B cell (primary cell): ENCODE measurements at regions not wholly inside any gene's neighbourhood (a gene's known extent, or its start where the extent isn't known, plus 50 kb on each side); places are given as distances from the start of the nearest gene placed in this dataset.

Experiments used
- CTCF ChIP-seq: fragments of 200-600 bp; IDR thresholded peaks from one replicate; pipeline ENCODE4 v1.8.0; 2022; ENCODE audit warnings: antibody characterized with exemption, mild to moderate bottlenecking
- EZH2 ChIP-seq: IDR thresholded peaks from 2 replicates; pipeline ENCODE4 v1.6.1; 2012; ENCODE audit warnings: borderline replicate concordance, low read depth, mild to moderate bottlenecking, moderate library complexity, low read length; ENCODE audit not compliant: insufficient read depth, poor library complexity, severe bottlenecking

DNA sequence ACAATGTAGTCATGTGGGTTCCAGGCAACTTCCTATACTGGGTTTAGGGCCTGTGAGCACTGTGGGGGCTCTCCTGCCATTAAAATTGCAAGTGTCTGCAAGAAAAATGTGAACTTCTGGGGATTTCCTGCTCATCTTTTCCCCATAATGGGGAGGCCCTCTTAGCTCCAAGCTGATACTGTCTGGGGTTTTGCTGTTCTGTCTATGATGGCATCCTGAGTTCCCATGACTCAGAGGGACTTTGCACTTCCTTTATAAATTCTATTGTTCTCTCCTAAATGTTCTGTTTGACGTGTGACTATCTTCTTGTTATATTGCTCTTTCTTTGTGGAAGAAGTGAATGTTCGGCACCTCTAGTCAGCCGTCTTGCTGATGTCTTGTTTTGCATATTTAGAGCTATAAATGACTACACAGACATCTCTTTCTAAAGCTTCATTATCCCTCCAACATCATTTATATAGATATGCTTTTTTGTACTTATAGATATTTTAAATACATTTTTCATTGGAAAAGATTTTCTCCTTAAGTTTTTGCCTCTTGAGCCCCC, 465.8 kb downstream of the NAF1 start:
- no peak for TF ChIP-seq EZH2
- no peak for TF ChIP-seq CTCF
